ENCODE measurements at regions not wholly inside any gene's neighbourhood (a gene's known extent, or its start where the extent isn't known, plus 50 kb on each side); places are given as distances from the start of the nearest gene placed in this dataset.

GRCh38 chr9:78725503-78725902 lies 428.6 kb downstream of the PSAT1 start:
- H3K4me1 ChIP-seq, result no peaks in the 10 kb centered on the region
- H3F3A ChIP-seq (ENCODE audit: low read depth), result no peaks in the 10 kb centered on the region
- no peaks in the 10 kb centered on the region for H4K20me1 ChIP-seq (ENCODE audit: low read depth)
- no peaks in the 10 kb centered on the region for H3K79me2 ChIP-seq (ENCODE audit: low read depth)
- H3K9me3 ChIP-seq (ENCODE audit: low read depth), result peaks cover 14% of the 10 kb centered on the region
- H3K9ac ChIP-seq, result no peak overlapping the region
- Mint-ChIP-seq H3K27ac (no peak overlapping the region), H3K36me3 (peaks cover 1% of the 10 kb centered on the region), H3K27me3 (ENCODE audit: insufficient read depth, low read depth) (no peaks in the 10 kb centered on the region), H3K4me1 (no peaks in the 10 kb centered on the region), H3K9me3 (peaks cover 14% of the 10 kb centered on the region), H3K4me3 (no peak overlapping the region)
- H3K27ac ChIP-seq, result no peak overlapping the region
- no peak overlapping the region for H3K4me3 ChIP-seq
- DNase-seq (ENCODE audit: low spot score), result no peak
- no peak overlapping the region for H3K4me2 ChIP-seq
- TF ChIP-seq EZH2phosphoT487 (IDR thresholded peaks at IDR 0.05), result no peak
- no peak for TF ChIP-seq EZH2 (IDR thresholded peaks at IDR 0.05)
- no peak for TF ChIP-seq CTCF (IDR thresholded peaks at IDR 0.05)
- H3K27me3 ChIP-seq, result no peaks in the 10 kb centered on the region
- peaks cover 7% of the 10 kb centered on the region for H3K36me3 ChIP-seq
- no peak overlapping the region for H2AFZ ChIP-seq (replicated peaks)

GRCh38 chr9:78745331-78745730 lies 448.4 kb downstream of the PSAT1 start:
- no peak for DNase-seq (ENCODE audit: low spot score)
- Histone ChIP-seq H3K27me3 (no peaks in the 10 kb centered on the region), H4K20me1 (ENCODE audit: low read depth) (no peaks in the 10 kb centered on the region), H3F3A (ENCODE audit: low read depth) (no peaks in the 10 kb centered on the region), H3K36me3 (no peaks in the 10 kb centered on the region), H3K4me2 (no peak overlapping the region), H3K4me3 (no peak overlapping the region), H3K79me2 (ENCODE audit: low read depth) (no peaks in the 10 kb centered on the region), H2AFZ (replicated peaks) (no peak overlapping the region), H3K9ac (no peak overlapping the region), H3K27ac (no peak overlapping the region), H3K9me3 (ENCODE audit: low read depth) (no peaks in the 10 kb centered on the region), H3K4me1 (no peaks in the 10 kb centered on the region)
- Mint-ChIP-seq H3K4me3 (no peak overlapping the region), H3K9me3 (no peaks in the 10 kb centered on the region), H3K27ac (no peak overlapping the region), H3K4me1 (no peaks in the 10 kb centered on the region), H3K36me3 (no peaks in the 10 kb centered on the region), H3K27me3 (ENCODE audit: insufficient read depth, low read depth) (no peaks in the 10 kb centered on the region)
- TF ChIP-seq EZH2 (IDR thresholded peaks at IDR 0.05), result no peak
- TF ChIP-seq EZH2phosphoT487 (IDR thresholded peaks at IDR 0.05), result no peak
- TF ChIP-seq CTCF (IDR thresholded peaks at IDR 0.05), result no peak

- H3F3A ChIP-seq (ENCODE audit: low read depth), result no peaks in the 10 kb centered on the region
- no peak overlapping the region for H3K4me3 ChIP-seq
- H3K4me1 Mint-ChIP-seq, result no peaks in the 10 kb centered on the region
- no peak for DNase-seq (ENCODE audit: low spot score)
- H3K36me3 ChIP-seq, result no peaks in the 10 kb centered on the region
- no peaks in the 10 kb centered on the region for H3K9me3 Mint-ChIP-seq
- no peaks in the 10 kb centered on the region for H3K9me3 ChIP-seq (ENCODE audit: low read depth)
- H3K36me3 Mint-ChIP-seq, result no peaks in the 10 kb centered on the region
- no peaks in the 10 kb centered on the region for H4K20me1 ChIP-seq (ENCODE audit: low read depth)
- no peaks in the 10 kb centered on the region for H3K4me1 ChIP-seq
- H3K27me3 ChIP-seq, result no peaks in the 10 kb centered on the region
- no peaks in the 10 kb centered on the region for H3K79me2 ChIP-seq (ENCODE audit: low read depth)
- no peak overlapping the region for H3K27ac ChIP-seq
- no peak overlapping the region for H3K27ac Mint-ChIP-seq
- H3K9ac ChIP-seq, result no peak overlapping the region
- no peak overlapping the region for H2AFZ ChIP-seq (replicated peaks)
- no peak overlapping the region for H3K4me3 Mint-ChIP-seq
- TF ChIP-seq EZH2phosphoT487 (IDR thresholded peaks at IDR 0.05) (no peak), CTCF (IDR thresholded peaks at IDR 0.05) (no peak), EZH2 (IDR thresholded peaks at IDR 0.05) (no peak)
- H3K4me2 ChIP-seq, result no peak overlapping the region
- no peaks in the 10 kb centered on the region for H3K27me3 Mint-ChIP-seq (ENCODE audit: insufficient read depth, low read depth)
Observed at GRCh38 chr9:78746010-78746409, 449.1 kb downstream of the PSAT1 start.

GRCh38 chr9:78753039-78753438 lies 456.1 kb downstream of the PSAT1 start:
- H3K4me1 Mint-ChIP-seq, result no peaks in the 10 kb centered on the region
- no peaks in the 10 kb centered on the region for H3K4me1 ChIP-seq
- peaks cover 3% of the 10 kb centered on the region for H3K36me3 Mint-ChIP-seq
- no peak overlapping the region for H3K4me3 ChIP-seq
- H3K36me3 ChIP-seq, result no peaks in the 10 kb centered on the region
- no peak for DNase-seq (ENCODE audit: low spot score)
- H3K27ac ChIP-seq, result no peak overlapping the region
- no peak overlapping the region for H3K27ac Mint-ChIP-seq
- H3K4me2 ChIP-seq, result no peak overlapping the region
- no peak overlapping the region for H2AFZ ChIP-seq (replicated peaks)
- TF ChIP-seq EZH2phosphoT487 (IDR thresholded peaks at IDR 0.05) (no peak), CTCF (IDR thresholded peaks at IDR 0.05) (no peak), EZH2 (IDR thresholded peaks at IDR 0.05) (no peak)
- H3K9me3 Mint-ChIP-seq, result peaks cover 13% of the 10 kb centered on the region
- H3K4me3 Mint-ChIP-seq, result no peak overlapping the region
- no peaks in the 10 kb centered on the region for H3K27me3 ChIP-seq
- no peaks in the 10 kb centered on the region for H3K79me2 ChIP-seq (ENCODE audit: low read depth)
- no peaks in the 10 kb centered on the region for H4K20me1 ChIP-seq (ENCODE audit: low read depth)
- H3F3A ChIP-seq (ENCODE audit: low read depth), result no peaks in the 10 kb centered on the region
- no peak overlapping the region for H3K9ac ChIP-seq
- H3K9me3 ChIP-seq (ENCODE audit: low read depth), result no peaks in the 10 kb centered on the region
- peaks cover 4% of the 10 kb centered on the region for H3K27me3 Mint-ChIP-seq (ENCODE audit: insufficient read depth, low read depth)
